Limb (tissue), 2 donors: ENCODE measurements at regions not wholly inside any gene's neighbourhood (a gene's known extent, or its start where the extent isn't known, plus 50 kb on each side); places are given as distances from the start of the nearest gene placed in this dataset.
A peak's percentile ranks its signal among the peaks of the same experiment; 100 is the strongest.

Experiments used
- DNase-seq, 2 donors: peaks; one replicate each; pipeline ENCODE4 v3.0.0-alpha.2; 2016; ENCODE audit errors: extremely low spot score in 2 of 2

DNA sequence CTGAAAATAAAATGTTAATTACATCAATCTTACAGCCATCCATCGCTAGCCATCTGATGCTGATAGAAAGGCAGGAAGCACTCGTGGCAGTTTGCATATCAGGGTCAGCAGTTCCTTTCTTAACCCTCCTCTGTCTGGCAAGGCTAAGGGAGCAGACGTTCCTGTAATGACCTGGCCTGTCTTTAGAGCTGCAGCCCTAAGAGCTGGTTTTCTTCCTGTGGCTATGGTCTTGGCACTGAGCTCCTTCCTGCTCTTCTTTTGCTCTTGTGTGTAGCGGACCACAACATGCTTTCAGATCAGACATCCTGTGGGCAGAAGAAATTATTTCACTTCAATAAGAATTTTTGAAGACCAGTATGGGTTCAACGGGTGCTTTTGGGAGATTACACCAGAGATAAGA is 170.4 kb downstream of the DAD1 start:
- DNase-seq: no peak

DNA sequence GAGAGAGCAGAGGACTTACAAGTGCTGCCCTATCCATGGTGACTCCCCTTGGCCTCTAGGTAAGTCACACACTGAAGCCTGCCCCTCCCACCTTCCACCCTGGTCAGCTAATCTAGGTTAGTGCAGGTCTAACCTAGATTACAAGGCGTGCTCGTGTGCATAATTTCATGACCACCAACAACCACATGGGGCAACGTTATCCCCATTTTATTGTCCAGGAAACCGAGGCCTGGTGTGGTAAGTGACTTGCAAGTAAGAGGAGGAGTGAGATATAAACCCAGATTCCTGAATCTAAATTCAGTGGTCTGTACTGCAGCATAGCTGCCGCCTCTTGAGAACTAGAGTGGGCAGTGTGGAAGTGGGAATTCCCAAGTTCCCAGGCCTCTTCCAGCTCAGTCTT is 171.1 kb downstream of the DAD1 start:
- DNase-seq: no peak

DNA sequence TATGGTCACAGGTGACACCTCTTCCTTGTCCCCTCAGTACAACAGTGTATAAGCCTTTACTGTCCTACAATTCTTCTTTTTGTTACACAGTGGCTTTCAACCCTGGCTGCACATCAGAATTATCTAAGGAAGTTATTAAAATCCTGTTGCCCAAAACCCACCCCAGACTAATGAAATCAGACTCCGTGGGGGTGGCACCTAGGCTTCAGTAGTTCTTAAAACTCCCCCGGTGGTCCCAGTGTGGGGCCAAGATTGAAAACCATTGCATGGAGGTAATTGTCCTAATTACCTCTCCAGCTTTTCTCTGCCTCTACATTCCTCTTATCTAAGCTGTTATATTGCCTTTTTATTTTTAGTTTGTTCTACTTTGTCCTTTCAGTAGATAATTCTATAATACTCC is 172.8 kb downstream of the DAD1 start:
- no peak for DNase-seq

DNA sequence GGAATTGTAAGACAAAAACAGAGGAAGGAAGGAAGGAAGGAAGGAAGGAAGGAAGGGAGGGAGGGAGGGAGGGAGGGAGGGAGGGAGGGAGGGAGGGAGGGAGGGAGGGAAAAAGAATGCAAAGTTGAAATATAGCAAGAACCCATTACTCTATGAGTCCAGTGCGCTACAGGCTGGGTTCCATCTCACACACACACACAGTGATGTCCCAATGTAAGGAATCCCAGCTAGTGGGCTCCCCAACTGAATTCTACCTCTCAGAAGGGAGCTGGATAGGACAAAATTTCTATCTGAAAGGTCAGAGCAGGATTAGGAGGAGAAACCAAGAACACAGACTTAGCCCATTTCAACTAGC is 173.4 kb downstream of the DAD1 start:
- DNase-seq: no peak

DNA sequence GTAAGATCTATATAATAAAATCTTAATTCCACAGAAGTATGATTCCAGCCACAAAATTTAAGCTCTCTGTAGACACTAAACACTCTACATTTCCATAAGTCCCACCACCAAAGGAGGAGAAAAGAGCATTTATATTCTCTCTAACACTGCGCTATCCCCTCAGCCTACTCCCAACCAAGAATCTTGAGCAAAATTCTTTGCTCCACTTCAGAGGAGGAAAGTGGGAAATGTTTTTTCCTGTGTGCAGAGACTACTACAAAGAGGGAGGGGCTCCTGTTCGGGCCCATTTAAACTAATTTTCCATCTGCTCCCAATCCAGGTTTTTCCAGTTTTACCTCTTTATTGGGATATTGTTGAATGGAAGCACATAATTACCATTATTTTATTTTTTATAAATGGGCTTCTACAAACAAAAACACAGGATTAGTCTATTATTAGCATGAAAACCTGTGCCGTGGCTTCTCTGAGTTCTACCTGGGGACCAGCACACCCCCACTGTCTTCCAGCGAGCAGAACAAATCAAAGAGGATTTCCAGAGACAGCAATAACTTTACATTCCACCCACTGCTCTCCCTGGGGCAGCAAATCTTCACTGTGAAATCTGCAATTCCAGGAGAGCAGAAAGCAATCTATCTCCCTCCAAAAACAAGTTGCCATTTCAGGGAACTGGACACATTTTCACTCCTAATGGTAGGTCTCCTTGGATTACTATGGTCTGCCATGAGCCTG is 174.0 kb downstream of the DAD1 start:
- no peak for DNase-seq

DNA sequence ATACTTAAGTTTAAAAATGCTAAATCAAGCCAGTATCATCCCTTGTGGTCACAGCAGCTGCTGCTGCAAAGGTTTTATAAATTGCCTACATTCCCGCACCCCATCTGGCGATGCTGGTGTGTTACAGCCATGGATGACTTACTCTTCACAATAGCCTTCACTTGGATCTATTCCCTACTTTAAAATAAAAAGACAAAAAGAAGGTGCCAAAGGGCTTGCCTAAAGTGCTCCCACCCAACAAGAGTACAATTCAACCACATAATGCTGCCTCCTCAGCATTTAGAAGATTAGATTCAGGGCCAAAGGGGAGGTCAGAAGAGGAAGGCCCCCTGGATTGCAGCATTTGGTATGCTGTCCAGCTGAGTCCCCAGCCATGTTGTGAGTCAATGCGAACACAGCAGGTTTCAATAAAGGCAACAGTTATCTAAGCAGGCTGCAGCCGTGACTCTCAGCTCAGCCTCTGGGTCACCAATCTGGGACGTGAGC is 176.1 kb downstream of the DAD1 start:
- DNase-seq: peak in 1 of 2 donors; percentile 27

DNA sequence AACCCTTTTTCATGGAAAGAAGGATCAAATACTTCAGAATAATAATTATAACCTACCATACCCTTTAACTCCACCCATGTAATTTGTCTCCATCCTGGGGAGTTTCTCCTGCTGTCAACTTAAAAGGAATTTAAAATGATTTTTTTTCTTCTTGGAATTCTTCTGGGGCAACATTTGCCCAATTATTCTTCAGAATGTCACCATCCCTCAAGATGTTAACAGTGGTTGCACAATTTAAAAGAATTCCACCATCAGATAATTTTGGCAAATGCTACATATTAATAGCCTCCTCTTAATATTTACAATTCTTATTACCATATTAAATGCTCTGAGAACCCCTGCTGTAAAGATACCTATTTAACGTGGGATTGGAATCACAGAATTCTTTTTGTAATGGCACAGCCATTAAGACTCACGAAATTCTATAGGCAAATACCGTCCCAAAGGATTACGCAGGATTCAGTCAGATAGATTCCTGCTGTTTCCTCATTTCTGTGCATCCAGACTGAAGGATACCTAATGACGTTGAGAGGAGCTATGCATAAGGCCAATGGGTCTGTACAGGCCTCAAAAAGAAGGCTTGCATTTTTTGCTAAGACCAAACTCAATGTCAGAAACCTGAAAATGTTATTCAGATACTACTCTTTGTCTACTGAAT is 177.5 kb downstream of the DAD1 start:
- DNase-seq: no peak

DNA sequence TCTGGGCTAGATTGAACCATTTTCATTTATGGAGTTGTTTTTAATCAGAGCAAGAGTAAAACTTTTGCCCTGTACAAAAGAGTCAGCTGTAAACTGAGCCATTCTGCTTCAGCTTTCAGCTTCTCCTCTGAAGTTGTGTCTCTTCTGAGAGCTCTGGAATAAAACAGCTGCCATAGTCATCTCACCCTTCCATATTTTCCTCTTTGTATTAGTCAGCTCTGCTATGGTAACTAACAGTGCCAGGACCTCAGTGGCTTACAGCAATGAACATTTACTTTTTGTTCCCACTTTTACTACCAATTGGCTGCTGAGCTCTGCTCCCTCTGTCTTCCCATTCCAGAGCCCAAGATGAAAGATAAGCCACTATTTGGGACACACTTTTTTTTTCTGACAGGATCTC is 178.5 kb downstream of the DAD1 start:
- no peak for DNase-seq

DNA sequence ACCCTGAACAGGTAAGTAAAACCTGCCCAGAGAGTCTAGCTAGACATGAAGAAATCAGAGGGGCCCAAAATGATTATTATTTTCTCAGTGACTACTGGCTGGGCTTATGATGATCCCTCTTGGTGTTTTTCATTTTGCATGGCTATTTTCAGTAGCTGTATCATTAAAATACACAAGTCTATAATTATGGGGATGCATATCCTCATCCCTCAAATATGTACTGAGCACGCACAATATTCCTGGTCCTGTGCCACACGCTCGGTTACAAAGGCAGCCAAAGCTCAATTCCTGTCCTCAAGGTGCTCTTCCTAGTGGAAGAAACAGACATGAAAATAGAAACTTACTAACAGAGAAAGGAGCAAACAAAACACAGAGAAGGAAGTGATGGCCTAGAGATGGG is 180.0 kb downstream of the DAD1 start:
- DNase-seq: no peak

DNA sequence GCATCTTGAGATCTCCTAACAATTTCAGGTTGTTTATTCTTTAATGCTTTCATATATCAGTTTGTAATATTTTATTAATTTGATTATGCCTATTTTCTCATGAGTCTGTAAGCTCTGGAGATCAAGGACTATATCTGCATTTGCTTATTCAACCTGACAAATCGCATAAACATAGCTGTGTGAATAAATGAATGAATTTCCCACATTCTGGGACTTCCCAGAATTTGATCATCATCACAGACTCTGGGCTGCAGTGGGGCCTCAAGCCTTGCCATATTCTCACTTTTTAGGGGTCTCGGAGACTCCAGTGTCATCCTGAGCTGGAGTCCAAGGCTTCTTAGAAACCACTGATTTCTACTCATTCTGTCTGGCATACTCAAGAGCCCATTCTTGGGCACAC is 180.5 kb downstream of the DAD1 start:
- DNase-seq: no peak

DNA sequence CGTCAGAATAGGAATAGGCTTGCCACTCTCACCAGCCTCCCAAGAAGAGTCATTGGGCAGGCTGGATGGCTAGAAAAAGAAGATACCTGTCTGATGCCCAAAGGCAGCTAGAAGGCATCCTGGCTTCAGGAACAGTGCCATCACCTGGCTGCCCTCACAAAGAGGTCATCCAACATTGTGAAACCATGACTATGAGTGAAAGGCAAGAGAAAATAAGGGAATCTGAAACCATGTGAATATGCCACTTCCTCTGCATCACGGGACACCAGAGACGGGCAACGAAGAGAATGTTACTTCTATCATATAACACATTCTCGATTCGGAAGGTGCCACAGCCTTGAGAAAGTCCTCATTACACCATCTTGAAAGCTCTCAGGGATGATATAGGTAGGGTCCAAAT is 182.0 kb downstream of the DAD1 start:
- no peak for DNase-seq

DNA sequence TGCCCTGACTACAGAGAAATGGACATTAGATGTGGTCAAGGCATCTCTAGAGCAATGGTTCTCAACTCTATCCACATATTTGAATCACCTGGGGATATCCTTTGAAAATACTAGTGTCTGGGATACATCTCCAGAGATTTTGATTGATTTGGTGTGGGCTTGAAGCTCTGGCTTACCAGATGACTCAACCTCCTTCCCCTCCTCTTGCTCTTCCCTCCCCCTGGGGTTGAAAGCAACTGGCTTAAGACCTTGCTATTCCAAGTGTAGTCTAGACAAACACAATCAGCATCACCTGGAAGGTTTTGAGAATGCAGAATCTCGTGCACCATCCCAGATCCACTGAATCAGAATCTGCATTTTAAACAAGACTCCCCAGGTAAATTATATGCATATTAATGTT is 183.8 kb downstream of the DAD1 start:
- DNase-seq: no peak

DNA sequence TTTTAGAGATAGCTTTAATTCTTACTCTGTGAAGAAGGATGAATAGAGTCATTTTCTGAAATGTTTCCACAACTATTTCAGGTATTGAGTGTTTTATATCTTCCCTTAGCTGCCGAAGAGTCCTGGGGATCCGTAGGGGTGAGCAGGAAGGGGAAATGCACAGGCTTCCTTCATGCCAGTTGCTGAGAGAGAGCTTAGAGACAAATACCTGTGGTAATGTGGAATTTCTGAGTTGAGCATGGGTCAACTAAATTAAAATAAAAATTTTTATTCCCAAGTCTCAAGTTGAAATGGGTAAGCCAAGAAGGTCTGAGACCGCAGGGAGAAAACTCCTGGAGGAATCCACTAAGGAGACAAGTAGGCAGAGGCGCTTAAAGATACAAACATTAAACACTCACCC is 185.7 kb downstream of the DAD1 start:
- DNase-seq: no peak

DNA sequence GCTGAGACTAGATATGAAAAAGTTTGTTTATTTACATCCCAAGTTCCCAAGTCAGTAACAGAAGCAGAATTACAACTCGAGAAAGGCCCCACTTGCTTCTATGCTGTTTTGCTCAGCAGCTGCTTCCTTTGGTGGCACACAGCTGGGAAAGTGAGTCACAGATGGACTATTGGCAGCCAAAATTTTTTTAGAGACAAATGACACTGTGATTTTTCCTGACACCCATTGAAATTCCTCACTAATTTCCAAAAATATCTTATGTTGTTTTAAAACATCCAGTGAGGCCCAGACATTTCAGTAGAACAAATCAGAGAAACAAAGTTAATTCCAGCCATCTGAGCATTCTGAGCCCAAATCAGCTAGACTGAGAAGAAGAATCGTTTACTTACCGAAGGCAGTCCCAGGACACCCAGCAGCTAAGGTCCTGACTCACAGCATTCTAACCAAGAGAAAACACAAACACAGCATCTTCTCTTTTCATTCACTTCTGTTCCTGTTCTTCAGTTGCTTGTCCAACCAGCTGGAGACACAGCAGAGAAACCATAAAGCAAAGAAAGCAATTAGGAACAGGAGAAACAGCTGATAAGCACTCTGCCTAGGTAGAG is 188.3 kb downstream of the DAD1 start:
- DNase-seq: no peak

DNA sequence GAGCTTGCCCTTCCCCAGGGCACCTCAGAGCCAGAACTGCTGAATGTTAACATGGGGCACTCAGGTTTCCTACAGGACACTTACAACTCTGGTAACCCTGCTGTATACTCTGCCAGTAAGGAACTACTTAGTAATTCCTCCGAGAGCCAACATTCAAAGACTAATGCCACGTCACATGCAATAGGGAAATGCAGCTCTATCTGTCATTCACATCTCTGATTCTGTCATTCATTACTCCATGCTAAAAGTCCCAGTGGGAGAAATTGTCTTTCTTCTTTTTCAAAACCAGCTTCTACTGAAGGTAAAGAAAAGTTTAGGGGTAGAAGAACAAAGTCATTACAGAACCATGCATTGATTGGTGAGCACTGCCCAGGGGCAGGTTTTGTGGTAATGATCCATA is 189.2 kb downstream of the DAD1 start:
- no peak for DNase-seq

DNA sequence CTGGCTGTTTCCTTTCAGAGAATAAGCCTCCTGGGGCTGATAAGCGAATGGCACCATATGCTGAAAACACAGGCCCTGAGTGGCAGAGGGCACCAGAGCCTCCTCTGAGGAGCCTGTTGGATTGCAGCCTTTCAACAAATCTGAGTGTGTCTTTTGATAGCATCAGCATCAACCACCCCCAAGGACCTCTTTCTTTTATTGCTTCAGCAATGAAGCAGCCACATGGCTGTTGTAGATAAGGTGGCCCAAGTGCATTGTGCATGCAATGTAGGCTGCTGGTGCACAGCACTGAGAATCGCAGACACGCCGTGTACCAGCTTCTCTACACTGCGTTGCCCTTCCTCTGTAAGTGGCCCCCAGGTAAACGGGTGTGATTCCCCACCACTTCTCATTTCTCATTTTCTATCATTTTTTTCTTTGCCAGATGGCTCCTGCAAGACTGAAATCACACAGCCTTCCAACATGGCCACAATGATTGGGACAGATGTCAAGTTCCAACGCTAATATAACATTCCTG is 191.7 kb downstream of the DAD1 start:
- no peak for DNase-seq

DNA sequence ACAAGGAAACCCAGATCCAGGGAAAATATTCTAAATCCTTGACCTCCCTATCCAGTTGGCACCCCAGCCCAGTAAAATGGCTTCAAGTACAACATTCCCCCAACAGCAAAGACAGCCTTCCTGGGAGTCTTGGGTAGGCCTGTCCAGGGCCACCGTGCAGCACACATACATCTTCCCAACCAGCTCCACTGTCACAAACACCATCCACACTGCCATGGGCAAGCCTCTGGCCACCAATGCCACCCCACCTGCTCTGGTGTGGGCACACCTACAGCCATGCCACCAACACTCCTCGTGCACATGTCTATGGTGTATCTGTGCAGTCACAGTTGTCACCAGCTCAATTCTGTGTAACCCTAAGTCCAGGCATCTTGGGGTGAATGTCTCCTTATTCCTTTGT is 193.2 kb downstream of the DAD1 start:
- DNase-seq: no peak

DNA sequence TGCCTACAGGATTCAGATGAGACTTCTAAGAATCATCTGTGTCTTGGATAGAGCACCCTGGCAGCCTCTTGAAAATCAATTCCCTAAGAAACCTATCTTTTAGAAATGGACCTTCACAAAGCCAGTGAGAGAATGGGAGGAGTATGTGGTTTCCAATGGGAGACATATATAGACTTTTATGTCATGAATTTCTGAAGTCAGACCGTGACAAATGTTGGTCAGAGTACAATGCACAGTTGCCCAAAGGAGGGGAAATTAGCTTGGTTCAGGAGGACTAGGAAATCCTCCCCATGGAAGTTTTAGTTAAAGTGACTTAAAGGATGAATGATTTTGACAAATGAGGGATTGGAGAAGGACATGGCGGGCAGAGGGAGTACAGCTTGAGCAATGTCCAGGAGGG is 194.4 kb downstream of the DAD1 start:
- no peak for DNase-seq

DNA sequence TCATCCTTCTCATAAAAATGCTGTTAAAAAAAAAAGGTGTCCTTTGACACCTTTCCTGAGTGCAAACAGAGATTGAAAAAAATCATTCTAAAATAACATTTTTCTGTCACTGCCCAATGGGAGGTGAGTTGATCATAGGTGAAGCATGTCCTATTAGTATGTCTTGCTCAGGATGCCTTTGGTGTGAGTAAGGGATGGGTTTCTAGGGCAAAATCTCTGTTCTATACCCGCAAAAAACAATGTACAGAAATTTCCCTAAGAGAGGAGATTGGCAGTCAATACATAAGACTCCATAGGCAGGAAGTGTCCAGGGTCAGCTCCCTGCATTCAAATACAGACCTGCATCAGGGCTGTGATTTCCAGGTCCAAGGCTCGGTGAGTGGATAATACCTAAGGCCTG is 195.2 kb downstream of the DAD1 start:
- no peak for DNase-seq

DNA sequence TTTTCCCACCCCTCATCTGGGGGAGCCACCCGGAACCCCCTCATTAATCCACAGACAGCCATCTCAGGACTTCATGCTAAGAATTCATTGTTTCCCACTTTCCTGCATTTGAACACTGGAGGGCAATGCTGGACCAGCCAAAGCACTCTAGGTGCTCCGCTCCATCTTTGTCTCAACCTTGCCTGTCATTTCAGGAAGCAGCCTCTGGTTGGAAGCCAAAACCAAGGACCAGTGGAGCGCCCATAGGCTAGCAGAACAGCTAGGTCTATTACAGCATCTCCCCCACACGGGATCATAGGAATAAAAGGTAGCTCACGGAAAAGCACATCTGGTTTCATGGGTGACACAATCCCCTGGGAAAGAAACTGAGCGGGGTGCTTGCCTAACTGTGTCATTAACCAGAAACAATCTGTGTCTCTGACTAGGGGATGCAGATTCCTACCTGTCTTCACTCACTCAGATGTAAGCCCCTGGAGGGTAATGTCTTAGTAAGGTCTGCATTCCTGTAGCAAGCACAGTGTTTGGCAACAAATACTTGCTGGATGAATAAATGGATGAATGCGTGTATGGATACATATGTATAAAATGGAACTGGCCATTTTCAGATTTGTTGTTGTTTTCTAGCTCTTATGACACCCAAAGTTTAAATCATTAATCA is 197.0 kb downstream of the DAD1 start:
- peak; percentile 61 to 72 for DNase-seq

DNA sequence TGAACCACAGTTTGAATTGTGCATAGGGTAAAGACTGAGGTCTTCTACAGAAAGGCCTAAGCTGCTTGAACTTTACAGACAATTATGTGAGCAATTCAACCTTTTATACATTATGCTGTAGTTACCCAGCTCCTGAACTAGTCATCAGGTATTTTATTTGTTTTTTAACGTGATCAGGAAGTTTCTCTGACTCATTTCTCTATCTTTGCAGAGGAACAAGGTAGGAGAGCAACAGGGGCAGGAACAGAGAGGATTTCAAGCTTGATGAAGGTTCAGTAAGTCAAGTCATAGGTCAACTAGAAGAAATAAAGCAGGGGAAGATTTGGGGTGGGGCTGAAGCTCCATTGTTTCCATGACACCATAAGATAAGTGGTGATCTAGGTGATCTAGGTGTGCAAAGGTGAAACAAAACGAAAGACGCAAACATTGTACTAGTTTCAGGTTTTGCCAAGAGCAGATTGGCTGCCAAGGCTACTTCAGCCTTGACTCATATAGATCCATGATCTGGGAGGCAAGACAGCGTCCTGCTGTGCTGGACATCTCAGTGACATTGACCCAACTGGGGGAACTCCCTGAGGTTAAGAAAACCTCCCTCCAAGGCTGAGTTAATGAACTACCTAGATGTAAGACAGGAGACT is 198.1 kb downstream of the DAD1 start:
- DNase-seq: no peak

DNA sequence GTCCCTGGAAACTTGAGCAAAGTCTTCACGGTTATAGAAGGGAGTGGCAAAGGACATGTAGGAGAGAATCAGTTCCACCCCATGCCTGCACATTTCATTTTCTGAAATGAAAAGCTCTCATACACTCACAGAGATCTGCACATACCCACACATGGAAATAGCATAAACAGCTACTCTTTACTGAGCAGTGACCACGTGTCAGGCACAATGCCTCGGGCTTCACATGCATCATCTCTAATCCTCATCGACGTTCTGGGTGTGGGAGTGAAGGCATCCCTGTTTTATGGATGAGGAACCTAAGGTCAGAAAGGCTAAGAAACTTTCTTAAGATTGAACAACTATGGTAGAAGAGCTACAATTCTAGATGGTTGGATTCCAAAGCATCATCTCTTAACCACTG is 198.8 kb downstream of the DAD1 start:
- no peak for DNase-seq
